ENCODE measurements at regions not wholly inside any gene's neighbourhood (a gene's known extent, or its start where the extent isn't known, plus 50 kb on each side); places are given as distances from the start of the nearest gene placed in this dataset.

DNA sequence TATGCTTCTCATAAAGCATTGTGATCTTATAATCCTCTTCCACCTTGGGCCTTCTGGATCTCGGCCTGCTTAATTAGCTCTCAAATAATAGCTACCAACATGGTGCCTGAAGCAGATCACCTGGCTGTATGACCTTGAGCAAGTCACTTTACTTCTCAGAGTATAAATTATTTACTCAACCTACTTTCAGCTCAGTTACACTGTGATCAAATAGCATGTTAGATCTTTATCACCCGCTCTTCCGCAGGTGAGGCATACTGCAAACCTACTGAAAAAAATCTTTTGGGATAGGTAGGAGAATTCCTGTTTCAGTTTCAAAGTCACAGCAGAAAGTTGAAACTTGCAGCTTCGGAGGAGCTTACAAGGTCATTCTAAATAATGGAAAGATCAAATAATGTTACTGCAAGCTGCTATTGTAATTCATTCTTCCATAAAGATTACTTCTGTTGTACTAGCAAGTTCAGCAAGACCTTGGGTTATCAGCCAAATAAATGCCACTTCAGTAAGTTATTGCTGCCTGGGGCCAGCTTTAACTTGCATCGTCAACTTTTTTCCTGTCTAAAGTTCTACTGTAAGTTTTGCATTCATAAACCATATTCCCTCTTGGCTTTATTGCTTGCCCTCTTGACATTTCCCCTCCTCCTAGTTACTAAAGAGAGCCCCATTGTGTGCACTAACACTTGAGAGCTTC is 268.4 kb upstream of the ATP11B start:
- no peak for DNase-seq

GRCh38 chr3:182525766-182526374 is 267.4 kb upstream of the ATP11B start:
- DNase-seq: no peak

GRCh38 chr3:182527745-182528144 is 265.6 kb upstream of the ATP11B start:
- DNase-seq: no peak

GRCh38 chr3:182530316-182530715 is 263.0 kb upstream of the ATP11B start:
- no peak for DNase-seq

DNA sequence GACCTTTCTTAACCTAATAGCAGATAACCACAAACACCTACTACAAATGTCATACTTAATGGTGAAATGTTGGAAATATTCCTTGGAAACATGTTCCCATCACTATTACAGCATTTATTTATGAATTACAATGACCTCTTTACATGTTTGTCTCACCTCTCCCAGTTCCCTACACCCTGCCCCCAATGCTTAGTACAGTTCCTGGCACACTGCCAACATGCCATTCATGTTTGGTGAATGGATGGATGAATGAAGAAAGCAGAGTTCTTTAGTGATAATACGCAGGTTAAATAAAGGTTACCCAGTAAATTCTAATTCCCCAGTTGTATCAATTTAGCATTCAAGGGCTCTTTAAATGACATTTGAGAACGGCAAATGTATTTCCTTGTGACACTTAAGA is 259.9 kb upstream of the ATP11B start:
- DNase-seq: no peak

- DNase-seq: no peak
Measured at GRCh38 chr3:182544542-182544941, 248.8 kb upstream of the ATP11B start.

GRCh38 chr3:182562274-182562673 is 231.0 kb upstream of the ATP11B start:
- no peak for DNase-seq

DNA sequence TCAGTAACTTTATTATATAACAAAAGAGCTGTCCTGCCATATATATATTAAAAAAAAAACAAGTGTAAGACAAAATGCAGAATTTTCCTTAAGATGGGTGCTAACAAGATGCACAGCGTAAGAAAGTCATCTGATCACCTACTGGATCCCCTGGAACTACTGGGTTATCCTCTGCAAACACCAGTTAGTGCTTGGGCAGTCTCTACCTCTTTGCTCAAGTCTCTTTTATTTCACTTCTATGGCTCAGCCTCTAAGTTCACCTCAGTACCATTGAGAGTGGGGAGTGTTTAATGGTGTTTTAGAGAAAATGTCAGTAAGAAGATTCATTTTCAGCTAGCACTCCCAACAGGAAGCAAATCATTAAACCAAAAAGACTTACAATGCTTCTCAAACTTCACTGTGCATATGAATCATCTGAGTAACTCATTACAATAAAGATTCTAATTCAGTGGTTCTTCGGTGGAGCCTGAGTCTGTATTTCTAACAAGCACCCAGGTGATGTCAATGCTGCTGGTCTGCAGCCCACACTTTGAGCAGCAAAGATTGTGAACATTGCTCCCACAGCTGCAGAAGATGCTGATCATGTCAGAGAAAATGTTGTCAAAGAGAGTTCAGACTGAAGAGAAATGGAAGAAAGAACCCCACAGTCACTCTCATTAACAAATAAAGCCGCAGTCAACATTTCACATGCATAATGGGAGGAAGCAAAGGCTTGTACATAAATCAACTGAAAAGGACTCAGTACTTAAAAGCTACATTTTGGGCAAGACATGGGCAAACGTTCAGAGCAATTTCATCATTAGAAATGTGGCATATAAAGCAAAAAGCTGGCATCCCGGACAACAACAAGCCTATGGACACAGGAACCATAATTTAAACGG is 227.1 kb upstream of the ATP11B start:
- no peak for DNase-seq

GRCh38 chr3:182567700-182568099 is 225.6 kb upstream of the ATP11B start:
- DNase-seq: no peak

GRCh38 chr3:182568261-182568660 is 225.0 kb upstream of the ATP11B start:
- no peak for DNase-seq

- DNase-seq: no peak
Measured at GRCh38 chr3:182568876-182569275, 224.4 kb upstream of the ATP11B start.

GRCh38 chr3:182570946-182571594 is 222.2 kb upstream of the ATP11B start:
- no peak for DNase-seq

GRCh38 chr3:182575941-182576340 is 217.4 kb upstream of the ATP11B start:
- no peak for DNase-seq

GRCh38 chr3:182583545-182583944 is 209.8 kb upstream of the ATP11B start:
- DNase-seq: no peak

- DNase-seq: no peak
Measured at GRCh38 chr3:182585532-182586150, 207.7 kb upstream of the ATP11B start.

DNA sequence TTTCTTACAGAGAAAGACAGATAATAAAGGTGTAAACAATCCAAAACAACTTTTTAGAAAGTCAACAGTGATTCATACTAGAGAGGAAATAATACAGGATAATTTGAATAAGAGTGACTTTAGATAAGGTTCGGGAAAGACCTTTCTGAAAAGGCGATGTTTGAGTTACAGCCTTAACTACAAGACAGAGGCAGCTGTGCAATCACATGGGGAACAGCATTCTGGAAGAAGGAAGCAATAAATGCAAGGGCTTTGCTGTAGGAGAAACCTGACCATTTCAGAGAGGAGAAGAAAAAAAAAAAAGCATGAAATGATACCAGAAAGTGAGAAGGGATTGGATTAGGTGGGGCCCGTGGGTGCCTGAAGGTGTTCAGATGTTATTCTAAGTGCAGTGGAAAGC is 200.6 kb upstream of the ATP11B start:
- DNase-seq: no peak

GRCh38 chr3:182596676-182597410 is 196.5 kb upstream of the ATP11B start:
- DNase-seq: no peak

- no peak for DNase-seq
Measured at GRCh38 chr3:182597621-182598041, 195.7 kb upstream of the ATP11B start.

DNA sequence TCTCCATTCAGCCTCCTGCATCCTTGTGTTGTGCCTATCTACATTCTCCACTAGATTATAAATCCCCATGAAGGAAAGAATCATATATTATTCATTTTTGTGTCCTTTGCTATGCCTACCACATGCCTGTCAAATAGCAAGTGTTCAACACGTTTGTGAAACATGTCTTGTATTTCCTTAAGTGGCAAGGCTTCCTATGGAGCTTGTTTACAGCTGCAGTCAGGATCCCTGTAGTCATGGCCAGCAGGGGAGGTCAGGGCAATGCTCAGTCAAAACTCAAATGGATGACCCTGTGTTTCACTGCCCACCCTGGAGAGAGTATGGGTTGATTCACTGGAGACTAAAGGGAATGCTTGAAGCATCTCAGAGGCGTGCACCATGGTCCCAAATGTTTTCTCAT is 191.7 kb upstream of the ATP11B start:
- no peak for DNase-seq

DNA sequence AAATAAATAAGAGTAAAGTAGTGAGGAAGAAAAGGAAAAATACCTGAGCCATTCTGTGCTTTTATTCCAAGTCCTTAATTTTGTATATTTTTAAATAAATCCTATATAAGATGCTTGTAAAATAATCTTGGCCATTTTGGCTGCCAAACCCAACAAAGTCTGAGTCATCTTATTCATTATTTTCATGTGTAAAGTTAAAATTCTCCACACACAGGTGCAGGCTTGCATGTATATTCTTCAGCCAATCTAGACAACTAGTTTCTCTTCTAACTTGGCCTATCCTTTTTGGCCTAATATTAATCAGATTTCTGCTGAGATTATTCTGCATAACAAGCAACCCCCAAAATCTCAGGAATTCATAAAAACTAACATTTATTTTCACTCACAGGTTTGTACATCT is 189.8 kb upstream of the ATP11B start:
- DNase-seq: no peak

GRCh38 chr3:182605882-182606611 is 187.3 kb upstream of the ATP11B start:
- no peak for DNase-seq
